Breast epithelium (tissue), 3 donors: ENCODE measurements at regions not wholly inside any gene's neighbourhood (a gene's known extent, or its start where the extent isn't known, plus 50 kb on each side); places are given as distances from the start of the nearest gene placed in this dataset.

ENCODE experiments used
- POLR2A ChIP-seq: fragments of 450-650 bp; IDR thresholded peaks from one replicate; pipeline ENCODE4 v1.6.1; 2016; ENCODE audit warnings: antibody characterized with exemption, mild to moderate bottlenecking, moderate library complexity
- TF ChIP-seq, protein P1 (sequence below), 3 donors: fragments of 450-650 bp; IDR thresholded peaks; one replicate each; pipeline ENCODE4 v1.5.1; 2016 to 2017; ENCODE audit warnings: antibody characterized with exemption in 3 of 3, mild to moderate bottlenecking in 3 of 3, moderate library complexity in 3 of 3

GRCh38 chr2:65482971-65483370 is 50.6 kb upstream of the SPRED2 start:
- TF ChIP-seq POLR2A = no peak
- TF ChIP-seq, protein P1, sequence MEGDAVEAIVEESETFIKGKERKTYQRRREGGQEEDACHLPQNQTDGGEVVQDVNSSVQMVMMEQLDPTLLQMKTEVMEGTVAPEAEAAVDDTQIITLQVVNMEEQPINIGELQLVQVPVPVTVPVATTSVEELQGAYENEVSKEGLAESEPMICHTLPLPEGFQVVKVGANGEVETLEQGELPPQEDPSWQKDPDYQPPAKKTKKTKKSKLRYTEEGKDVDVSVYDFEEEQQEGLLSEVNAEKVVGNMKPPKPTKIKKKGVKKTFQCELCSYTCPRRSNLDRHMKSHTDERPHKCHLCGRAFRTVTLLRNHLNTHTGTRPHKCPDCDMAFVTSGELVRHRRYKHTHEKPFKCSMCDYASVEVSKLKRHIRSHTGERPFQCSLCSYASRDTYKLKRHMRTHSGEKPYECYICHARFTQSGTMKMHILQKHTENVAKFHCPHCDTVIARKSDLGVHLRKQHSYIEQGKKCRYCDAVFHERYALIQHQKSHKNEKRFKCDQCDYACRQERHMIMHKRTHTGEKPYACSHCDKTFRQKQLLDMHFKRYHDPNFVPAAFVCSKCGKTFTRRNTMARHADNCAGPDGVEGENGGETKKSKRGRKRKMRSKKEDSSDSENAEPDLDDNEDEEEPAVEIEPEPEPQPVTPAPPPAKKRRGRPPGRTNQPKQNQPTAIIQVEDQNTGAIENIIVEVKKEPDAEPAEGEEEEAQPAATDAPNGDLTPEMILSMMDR (IDR thresholded peaks at IDR 0.05) = no peak
